ENCODE measurements at regions not wholly inside any gene's neighbourhood (a gene's known extent, or its start where the extent isn't known, plus 50 kb on each side); places are given as distances from the start of the nearest gene placed in this dataset.

DNA sequence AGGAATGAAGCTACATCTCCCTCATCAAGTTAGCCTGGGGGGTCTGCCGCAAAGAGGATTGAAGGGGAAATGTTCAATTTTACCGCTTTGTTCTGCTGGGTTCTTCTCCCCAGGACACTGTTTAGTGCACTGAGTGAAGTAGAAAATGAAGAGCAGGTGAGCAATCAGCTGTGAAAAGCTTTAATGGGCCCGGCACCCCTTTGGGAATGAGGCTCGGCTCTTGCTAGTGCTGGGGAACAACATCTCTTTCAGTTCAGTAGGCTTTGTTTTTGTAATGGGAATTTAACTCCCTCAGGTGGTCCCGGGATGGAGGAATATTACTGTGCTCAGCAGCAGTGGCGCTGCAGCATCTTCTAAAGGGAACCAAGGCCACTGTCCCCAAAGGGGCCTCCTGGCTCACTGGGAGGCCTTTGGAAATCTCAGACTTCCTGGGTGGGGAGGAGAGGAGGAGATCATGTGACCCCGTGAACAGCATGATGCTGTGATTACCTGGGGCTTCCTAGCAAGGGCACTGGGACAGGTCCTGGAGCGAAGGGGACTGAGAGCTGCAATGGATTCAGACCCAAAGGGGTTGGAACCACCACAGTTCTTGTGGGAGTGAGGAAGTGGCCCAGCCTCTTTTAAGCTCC lies 85.2 kb upstream of the MAX start:
- no peak for DNase-seq

DNA sequence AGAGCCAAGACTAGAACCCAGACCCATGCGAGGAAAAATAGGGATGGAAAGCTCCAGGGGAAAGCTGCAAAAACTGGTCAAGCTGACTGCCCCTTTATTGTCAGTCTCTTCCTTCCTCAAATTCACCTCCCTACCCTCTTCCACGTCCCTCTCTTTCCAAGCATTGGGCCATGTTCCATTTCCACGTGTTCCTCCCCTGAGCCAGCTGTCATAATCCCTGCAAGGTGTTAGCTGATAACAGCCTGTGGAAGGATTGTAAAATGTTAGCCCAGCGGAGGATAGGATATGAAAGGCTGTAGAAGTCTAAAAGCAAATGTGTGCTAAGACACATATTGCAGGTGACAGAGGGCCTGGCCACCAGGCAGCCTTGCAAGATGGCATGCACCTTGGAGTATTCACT lies 88.0 kb upstream of the MAX start:
- DNase-seq, result no peak

DNA sequence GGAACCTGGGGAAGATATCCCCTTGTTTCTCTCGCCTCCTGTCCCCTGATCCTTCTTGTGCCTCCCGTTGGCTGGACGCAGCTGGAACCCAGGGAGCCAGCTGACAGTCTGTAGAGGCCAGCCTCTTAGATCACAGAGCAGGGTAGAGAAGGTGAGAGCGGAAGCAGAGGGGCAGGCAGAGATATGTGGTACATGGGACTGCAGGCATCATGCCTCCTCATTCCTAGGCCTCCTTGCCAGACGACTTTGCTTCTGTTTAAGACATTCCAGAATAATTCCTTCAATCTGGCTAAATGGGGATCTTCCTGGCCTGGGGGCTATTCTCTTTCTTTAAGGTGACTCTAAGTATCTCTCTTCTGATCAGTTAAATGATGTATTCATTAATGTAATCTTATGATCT lies 89.4 kb upstream of the MAX start:
- DNase-seq, result no peak

GRCh38 chr14:65192686-65193085 lies 90.4 kb upstream of the MAX start:
- DNase-seq, result no peak

GRCh38 chr14:65193916-65194590 lies 91.7 kb upstream of the MAX start:
- DNase-seq, result no peak

GRCh38 chr14:65195042-65195719 lies 92.9 kb upstream of the MAX start:
- no peak for DNase-seq

- no peak for DNase-seq
Observed at GRCh38 chr14:65198346-65198745, 96.0 kb upstream of the MAX start.

- no peak for DNase-seq
Observed at GRCh38 chr14:65200454-65200853, 98.1 kb upstream of the MAX start.

GRCh38 chr14:65203574-65203973 lies 101.3 kb upstream of the MAX start:
- DNase-seq, result no peak

DNA sequence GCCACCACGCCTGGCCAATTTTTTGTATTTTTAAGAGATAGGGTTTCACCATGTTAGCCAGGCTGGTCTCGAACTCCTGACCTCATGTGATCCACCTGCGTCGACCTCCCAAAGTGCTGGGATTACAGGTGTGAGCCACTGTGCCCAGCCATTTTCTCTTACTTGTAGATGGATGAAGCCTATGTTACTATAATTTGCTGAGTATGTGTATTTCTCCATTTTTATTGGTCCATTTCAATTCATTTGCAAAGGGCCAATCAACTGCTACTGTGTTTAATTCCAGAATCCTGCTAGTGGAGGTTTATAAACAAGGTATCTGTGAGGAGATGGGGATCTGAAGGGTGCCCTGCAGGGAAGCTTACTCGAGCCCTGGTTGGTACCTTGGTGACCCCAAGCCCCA lies 101.7 kb upstream of the MAX start:
- DNase-seq, result no peak

DNA sequence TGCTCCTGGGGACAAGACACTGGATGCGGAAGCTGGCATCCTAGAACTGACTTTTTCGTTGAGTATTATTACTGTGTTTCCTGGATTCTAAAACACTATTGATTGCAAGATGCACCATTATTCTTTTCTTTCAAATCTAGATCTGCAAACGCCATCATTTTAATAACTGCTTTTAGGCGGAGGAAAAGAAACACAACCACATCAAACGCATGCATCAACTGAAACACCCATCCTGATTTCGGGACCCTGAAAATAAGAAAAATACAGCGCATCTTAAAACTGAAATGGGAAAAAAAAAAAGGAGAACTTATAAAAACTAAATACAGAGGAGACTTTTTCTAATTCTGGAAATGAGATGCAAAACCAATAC lies 103.7 kb upstream of the MAX start:
- DNase-seq, result no peak

DNA sequence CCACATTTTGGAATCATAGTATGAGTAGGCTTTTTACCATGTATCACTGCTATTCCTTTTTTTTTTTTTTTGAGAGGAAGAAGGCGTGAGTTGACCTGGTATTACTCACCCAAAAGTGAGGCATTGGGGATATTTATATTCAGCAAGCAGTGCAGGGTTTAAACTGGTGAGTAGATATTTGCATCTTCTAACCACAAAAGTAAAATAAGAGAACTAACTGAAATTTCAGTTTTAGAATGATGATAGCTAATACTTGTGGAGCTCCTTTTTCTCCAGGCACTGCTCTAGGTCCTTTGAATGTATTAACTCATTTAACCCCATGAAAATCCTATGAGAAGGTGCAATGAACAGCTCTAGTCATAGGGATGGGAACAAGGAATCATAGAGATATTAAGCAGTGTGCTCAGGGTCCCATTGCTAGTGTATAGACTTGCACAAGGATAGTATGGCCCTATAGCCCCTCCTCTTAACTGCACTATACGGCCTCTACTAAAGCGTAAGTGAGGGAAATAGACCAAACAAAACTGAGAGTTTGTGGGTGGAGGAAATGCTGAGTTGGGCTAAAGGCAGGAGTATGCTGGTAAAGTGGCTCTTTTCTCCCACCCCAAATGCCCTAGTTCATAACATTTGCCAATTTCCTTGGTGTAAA lies 104.3 kb upstream of the MAX start:
- DNase-seq, result peak; percentile 28

GRCh38 chr14:65208548-65208947 lies 106.2 kb upstream of the MAX start:
- DNase-seq, result no peak

DNA sequence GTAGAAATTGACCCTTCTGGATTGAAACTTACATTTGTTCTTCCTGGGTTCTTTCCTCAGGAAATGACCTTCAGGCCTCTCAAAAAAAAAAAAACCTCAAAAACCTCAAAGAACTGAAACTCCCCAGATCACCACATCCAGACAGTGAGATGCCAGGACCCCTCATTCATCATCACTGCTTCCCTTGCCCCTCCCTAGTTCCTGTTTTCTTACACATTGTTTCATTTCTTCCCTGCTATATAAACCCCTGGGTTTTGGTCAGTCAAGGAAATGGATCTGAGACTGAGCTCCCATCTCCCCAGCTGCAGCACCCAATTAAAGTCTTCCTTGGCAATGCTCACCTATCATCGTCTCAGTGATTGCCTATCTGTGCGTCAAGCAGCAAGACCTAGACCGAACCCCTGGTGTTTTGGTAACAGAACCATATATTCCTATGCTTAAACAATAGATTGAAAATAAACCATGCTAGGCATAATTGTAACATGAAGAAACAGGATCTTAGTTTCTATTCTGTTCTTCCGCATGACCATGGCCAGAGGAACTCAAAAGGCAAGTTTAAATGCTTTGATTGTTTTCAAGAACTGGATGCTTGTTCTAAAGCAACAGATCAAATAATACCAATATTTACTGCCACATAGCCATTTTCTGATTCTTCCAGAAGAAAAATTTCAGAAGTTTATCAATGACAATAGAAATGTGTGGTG lies 108.0 kb upstream of the MAX start:
- DNase-seq, result peak; percentile 36

GRCh38 chr14:65210822-65211182 lies 108.5 kb upstream of the MAX start:
- no peak for DNase-seq

DNA sequence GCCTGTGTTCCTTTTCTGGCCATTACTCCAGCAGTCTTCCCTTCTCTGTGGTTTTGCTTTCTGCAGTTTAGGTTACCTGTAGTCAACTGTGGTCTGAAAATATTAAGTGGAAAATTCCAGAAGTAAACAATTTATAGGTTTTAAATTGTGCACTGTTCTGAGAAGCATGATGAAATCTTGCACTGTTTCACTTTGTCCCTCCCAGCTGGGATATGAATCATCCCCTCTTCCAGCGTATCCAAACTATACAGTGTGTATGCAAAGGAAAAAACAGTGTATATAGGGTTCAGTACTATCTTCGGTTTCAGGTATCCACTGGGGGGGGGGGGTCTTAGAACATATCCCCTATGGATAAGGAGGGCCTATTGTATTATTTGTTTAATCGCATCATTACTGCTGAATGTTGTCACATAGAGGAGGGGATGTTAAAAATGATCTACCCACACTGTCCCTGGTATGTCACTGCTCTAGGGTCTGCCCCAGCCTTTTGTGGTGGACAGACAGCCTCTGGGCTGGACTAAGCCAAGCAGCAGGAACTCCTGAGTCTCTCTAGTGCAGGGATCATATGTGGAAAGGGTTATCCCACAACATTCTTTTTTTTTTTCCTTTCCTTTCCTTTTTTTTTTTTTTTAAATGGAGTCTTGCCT lies 109.1 kb upstream of the MAX start:
- peak; percentile 45 for DNase-seq

DNA sequence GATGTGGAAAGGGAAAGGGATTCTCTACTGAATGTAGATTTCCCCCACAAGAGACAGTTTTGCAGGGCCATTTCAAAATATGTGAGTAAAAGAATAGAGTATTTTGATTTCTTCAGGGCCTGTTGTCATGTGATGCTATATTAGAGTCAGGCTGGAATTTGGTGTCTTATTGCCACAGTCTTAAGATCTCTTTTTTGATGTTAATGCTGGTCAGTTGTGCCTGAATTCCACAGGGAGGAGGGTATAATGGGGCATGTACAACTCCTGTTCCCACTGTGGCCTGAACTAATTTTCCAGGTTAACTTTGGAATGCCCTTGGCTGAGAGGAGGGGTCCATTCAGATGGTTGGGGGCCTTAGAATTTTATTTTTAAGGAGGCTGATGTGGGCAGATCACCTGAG lies 111.0 kb upstream of the MAX start:
- no peak for DNase-seq

- DNase-seq, result no peak
Observed at GRCh38 chr14:65214741-65215140, 112.4 kb upstream of the MAX start.

- no peak for DNase-seq
Observed at GRCh38 chr14:65219353-65219752, 117.0 kb upstream of the MAX start.

DNA sequence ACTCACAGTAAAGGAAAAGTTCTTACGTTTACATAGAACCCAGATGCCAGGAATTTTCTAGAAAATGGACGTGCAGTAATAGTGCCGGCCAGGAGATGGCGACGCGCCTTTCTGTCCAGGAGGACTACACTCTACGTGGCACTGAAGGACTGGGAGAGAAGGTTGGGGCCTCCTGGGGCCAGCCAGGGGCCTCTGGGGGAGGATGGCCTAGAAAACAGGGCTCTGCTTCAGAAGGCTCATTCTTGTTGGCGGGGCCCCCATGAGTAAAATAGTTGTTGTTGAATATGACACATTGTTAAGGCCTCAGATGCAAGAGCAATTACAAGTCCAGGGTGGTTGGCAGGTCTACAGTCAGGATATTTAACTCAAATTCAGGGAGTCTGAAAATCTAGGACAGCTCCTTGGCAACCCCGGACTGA lies 120.1 kb upstream of the MAX start:
- peak; percentile 39 for DNase-seq

- no peak for DNase-seq
Observed at GRCh38 chr14:65223636-65224035, 121.3 kb upstream of the MAX start.

GRCh38 chr14:65224799-65225198 lies 122.5 kb upstream of the MAX start:
- peak; percentile 48 for DNase-seq

Data from NCI-H226 (cell line).